GM12865 (cell line): ENCODE measurements at regions not wholly inside any gene's neighbourhood (a gene's known extent, or its start where the extent isn't known, plus 50 kb on each side); places are given as distances from the start of the nearest gene placed in this dataset.

Source experiments
- DNase-seq: peaks from one replicate; pipeline ENCODE4 v3.0.0; 2010; ENCODE audit warnings: low read depth
- H3K4me3 ChIP-seq: 2 replicates; pipeline ENCODE4 v1.5.1; 2011; ENCODE audit warnings: mild to moderate bottlenecking, low read depth, low read length, control low read depth
- CTCF ChIP-seq: IDR thresholded peaks from 2 replicates; pipeline ENCODE4 v1.5.1; 2011; ENCODE audit warnings: low read length, control low read depth, low read depth, inconsistent platforms; ENCODE audit not compliant: insufficient read depth; ENCODE audit errors: missing control alignments

- DNase-seq: no peak
- TF ChIP-seq CTCF: no peak
- H3K4me3 ChIP-seq: no peak overlapping the region
Observed at GRCh38 chr18:78113136-78113939, 863.7 kb downstream of the GALR1 start.

GRCh38 chr18:78113940-78114251 lies 864.2 kb downstream of the GALR1 start:
- TF ChIP-seq CTCF: no peak
- no peak for DNase-seq
- H3K4me3 ChIP-seq: no peak overlapping the region

- TF ChIP-seq CTCF: no peak
- H3K4me3 ChIP-seq: no peak overlapping the region
- DNase-seq: no peak
Observed at GRCh38 chr18:78115896-78116561, 863.6 kb upstream of the SALL3 start.

GRCh38 chr18:78123144-78123909 lies 856.3 kb upstream of the SALL3 start:
- no peak overlapping the region for H3K4me3 ChIP-seq
- no peak for TF ChIP-seq CTCF
- no peak for DNase-seq

GRCh38 chr18:78123926-78124797 lies 855.5 kb upstream of the SALL3 start:
- no peak overlapping the region for H3K4me3 ChIP-seq
- no peak for DNase-seq
- no peak for TF ChIP-seq CTCF

GRCh38 chr18:78125206-78125896 lies 854.3 kb upstream of the SALL3 start:
- no peak for DNase-seq
- TF ChIP-seq CTCF: no peak
- no peak overlapping the region for H3K4me3 ChIP-seq
